Hematopoietic multipotent progenitor cell treated with erythropoietin and hydrocortisone succinate and interleukin-3 and kit ligand, for 17 days (in vitro differentiated cells): ENCODE measurements at regions not wholly inside any gene's neighbourhood (a gene's known extent, or its start where the extent isn't known, plus 50 kb on each side); places are given as distances from the start of the nearest gene placed in this dataset.
"Not testable (repeated sequence)": the region's sequence is repeated elsewhere in the genome, so short reads cannot be mapped to it uniquely, and the experiment has no call there.

Source experiments
- DNase-seq: peaks from one replicate; pipeline ENCODE4 v3.0.0-alpha.2; 2015; ENCODE audit warnings: low spot score

- no peak for DNase-seq
Measured at GRCh38 chr9:129312251-129313122, 134.4 kb upstream of the IER5L start.

GRCh38 chr9:129311643-129312042 lies 133.6 kb upstream of the IER5L start:
- no peak for DNase-seq

GRCh38 chr9:129310666-129311350 lies 132.7 kb upstream of the IER5L start:
- no peak for DNase-seq

- DNase-seq: no peak
Measured at GRCh38 chr9:129309906-129310305, 131.8 kb upstream of the IER5L start.

GRCh38 chr9:129309041-129309430 lies 131.0 kb upstream of the IER5L start:
- DNase-seq: no peak

GRCh38 chr9:129307227-129307970 lies 129.3 kb upstream of the IER5L start:
- no peak for DNase-seq

- no peak for DNase-seq
Measured at GRCh38 chr9:129306318-129306973, 128.4 kb upstream of the IER5L start.

- no peak for DNase-seq
Measured at GRCh38 chr9:129305246-129305645, 127.2 kb upstream of the IER5L start.

- no peak for DNase-seq
Measured at GRCh38 chr9:129301941-129302340, 123.9 kb upstream of the IER5L start.

- DNase-seq: not testable (repeated sequence)
Measured at GRCh38 chr9:129296195-129296594, 118.1 kb upstream of the IER5L start.

- no peak for DNase-seq
Measured at GRCh38 chr9:129291041-129291501, 113.0 kb upstream of the IER5L start.

GRCh38 chr9:129290606-129291005 lies 112.5 kb upstream of the IER5L start:
- DNase-seq: no peak

- DNase-seq: no peak
Measured at GRCh38 chr9:129289883-129290282, 111.8 kb upstream of the IER5L start.

- no peak for DNase-seq
Measured at GRCh38 chr9:129289131-129289731, 111.2 kb upstream of the IER5L start.

GRCh38 chr9:129287619-129288305 lies 109.7 kb upstream of the IER5L start:
- no peak for DNase-seq

- DNase-seq: no peak
Measured at GRCh38 chr9:129285979-129286772, 108.1 kb upstream of the IER5L start.

GRCh38 chr9:129285382-129285781 lies 107.3 kb upstream of the IER5L start:
- no peak for DNase-seq

- DNase-seq: no peak
Measured at GRCh38 chr9:129284607-129285291, 106.7 kb upstream of the IER5L start.
